Right ventricle myocardium superior (tissue), 1 donor: ENCODE measurements at regions not wholly inside any gene's neighbourhood (a gene's known extent, or its start where the extent isn't known, plus 50 kb on each side); places are given as distances from the start of the nearest gene placed in this dataset.
"Not testable (repeated sequence)": the region's sequence is repeated elsewhere in the genome, so short reads cannot be mapped to it uniquely, and the experiment has no call there.

Source experiments
- ATAC-seq: fragments of 200-7000 bp; cut with Tn5 transposase; one replicate; pipeline ENCODE4 v1.9.1; 2020; ENCODE audit warnings: mild to moderate bottlenecking; ENCODE audit not compliant: poor library complexity
- DNase-seq: peaks from one replicate; pipeline ENCODE4 v3.0.0-alpha.2; 2020
- intact Hi-C: fragments of 100-400 bp; cut with DNase I; formaldehyde crosslinking; loops from one replicate; pipeline ENCODE4 v1.11.2; 2022
- donor health status: DM: no; HTN: yes; CAD: no; lungs with severe emphysema.

DNA sequence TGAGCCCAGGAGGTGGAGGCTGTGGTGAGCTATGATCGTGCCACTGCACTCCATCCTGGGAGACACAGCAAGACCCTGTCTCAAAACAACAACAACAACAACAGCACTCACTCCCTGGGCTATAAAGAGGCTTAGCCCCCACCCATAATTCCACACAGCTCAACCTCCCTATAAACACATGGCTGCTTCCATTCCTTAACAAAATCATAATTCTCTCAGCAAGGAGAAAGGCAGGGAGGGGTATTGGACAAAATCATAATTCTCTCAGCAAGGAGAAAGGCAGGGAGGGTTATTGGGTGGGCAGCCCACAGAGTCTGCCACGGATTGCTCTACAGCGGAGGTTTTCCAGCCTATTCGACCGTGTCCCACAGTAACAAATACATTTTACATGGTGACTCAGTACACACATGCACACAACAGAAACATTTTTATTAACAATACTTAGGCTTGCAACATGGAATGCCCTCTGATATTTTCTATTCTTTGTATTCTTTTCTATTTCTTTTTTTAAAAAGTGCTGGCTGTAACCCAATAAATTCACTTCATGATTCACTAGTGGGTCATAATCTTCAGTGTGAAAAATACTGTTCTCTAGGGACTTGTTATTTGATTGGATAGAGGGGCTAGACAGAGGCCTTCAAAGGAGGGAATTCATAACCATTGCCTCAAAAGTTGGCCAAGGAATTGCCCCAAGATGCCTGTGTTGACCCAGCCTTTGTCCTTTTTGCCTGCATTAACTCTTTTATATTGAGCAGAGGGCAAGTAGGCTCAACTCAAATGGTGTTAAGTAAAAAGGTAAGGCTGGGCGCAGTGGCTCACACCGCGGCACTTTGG lies 50.6 kb upstream of the ZMYND8 start:
- intact Hi-C loops, result no loop called here
- DNase-seq (no peak), ATAC-seq (no peak)

DNA sequence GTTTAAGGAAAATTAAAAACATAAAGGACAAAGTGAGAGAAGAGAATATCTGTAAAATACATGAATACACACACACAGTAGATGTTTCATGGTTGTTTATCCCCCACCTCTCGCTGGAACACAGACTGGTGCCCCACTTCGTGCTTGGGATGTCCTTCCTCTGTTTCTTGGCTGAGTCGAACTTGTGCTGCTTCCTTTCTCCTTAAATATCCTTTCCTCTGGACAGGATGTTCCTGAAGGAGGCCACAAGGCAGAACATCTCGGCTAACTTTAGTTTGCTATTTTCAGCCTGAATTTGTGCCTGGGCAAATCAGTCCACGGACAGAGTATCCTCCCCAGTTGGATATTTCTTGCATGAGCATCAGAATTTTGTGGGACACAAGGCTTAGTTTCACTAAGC lies 54.7 kb upstream of the ZMYND8 start:
- DNase-seq, result no peak
- intact Hi-C loops, result no loop called here

DNA sequence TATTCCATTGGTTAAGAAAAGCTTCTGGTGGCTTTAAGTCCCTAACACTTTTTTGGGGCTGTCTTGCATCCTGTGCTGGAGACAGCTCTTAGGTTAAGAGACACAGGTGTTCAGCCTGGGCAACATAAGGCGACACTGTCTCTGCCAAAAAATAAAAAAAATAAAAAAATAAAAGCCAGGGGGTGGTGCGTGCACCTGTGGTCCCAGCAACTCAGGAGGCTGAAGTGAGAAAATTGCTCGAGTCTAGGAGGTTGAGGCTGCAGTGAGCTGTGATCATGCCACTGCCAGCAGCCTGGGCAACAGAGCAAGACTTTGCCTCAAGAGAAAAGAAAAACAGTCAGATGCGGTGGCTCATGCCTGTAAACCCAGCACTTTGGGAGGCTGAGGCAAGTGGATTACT lies 55.6 kb upstream of the ZMYND8 start:
- ATAC-seq, result no peak
- no peak for DNase-seq
- intact Hi-C loops, result no loop called here

More for the DNA sequence above, 54.7 kb upstream of the ZMYND8 start:
- ATAC-seq, result peak; percentile 65

DNA sequence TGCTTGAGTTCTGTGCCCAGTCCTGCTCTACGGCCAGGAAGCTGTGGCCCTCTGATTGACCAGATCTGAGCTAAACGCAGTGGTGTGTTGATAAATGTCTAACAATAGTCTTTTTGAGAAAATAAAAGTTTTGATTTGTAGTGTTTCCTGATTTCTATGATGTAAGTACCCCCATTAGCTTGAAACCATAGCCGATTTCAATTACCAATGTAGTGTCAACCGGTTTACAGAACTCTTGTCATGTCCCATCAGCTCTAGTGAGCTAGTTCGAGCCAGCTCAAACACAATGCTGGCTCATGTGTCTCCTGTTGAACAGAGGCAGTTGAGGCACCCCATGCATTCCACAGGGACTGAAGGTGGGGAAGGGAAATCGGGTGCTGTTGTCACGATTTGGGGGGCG lies 56.7 kb upstream of the ZMYND8 start:
- DNase-seq, result no peak
- ATAC-seq, result no peak
- intact Hi-C loops, result no loop called here

DNA sequence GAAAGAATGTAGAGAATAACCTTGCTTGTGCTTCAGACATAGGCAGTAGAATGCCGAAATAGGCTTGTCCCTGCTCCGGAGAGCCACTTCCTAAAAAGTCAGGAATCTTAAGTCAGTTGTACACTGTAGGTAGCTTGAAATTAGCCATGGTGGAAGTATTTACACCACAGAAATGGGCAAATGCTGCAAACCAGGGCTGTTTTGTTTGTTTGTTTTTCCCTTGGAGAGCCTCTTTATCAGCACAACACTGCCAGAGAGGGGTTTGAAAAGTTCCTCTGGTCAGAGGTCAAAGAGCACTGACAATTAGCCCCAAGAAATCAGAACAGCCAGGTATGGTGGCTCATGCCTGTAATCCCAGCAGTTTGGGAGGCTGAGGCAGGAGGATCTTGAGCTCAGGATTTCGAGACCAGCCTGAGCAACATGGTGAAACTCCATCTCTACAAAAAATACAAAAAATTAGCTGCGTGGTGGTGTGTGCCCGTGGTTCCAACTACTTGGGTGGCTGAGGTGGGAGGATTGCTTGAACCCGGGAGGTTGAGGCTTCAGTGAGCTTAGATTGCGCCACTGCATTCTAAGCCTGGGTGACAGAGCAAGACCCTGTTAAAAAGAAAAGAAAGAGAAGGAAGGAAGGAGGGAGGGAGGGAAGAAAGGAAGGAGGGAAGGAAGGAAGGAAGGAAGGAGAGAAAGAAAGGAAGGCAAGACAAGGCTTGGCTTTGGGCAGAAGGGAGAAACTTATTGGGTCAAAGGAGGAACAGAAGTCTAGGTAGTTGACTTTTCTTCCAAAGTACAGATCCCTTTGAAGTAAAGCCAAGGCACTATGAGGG lies 61.0 kb upstream of the ZMYND8 start:
- ATAC-seq, result no peak
- intact Hi-C loops, result no loop called here
- no peak for DNase-seq

DNA sequence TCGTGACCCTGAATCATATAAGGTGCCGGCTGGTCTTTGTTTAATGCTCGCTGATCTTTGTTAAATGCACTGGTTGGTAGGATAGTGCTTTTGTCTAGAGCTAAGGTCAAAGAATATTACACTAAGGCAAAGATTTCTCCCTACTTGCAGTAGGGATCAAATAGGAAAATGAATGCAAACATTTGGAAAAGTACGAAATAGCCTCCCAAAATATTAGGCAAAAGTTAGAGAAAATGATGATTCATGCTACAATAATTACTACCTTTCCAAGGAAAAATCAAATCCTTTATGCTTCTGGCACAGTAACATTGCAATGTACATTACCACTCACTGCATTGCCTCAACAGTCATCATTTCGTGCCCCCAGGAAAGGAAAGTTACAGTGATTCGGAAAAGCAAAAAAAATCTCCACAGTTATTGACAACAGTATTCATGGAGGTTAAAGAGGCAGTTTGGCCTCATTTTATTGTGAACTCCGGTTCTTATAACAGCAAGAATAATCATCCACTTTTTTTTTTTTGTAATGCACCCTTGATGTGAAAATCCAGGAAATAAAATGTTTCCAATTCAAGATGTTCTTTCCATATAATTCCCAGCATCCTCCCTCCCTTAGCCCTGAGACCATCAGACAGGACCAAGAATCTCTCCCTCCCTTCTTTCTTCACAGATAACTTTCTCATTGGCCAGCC lies 61.7 kb upstream of the ZMYND8 start:
- ATAC-seq (no peak), DNase-seq (no peak)
- intact Hi-C loops, result no loop called here

DNA sequence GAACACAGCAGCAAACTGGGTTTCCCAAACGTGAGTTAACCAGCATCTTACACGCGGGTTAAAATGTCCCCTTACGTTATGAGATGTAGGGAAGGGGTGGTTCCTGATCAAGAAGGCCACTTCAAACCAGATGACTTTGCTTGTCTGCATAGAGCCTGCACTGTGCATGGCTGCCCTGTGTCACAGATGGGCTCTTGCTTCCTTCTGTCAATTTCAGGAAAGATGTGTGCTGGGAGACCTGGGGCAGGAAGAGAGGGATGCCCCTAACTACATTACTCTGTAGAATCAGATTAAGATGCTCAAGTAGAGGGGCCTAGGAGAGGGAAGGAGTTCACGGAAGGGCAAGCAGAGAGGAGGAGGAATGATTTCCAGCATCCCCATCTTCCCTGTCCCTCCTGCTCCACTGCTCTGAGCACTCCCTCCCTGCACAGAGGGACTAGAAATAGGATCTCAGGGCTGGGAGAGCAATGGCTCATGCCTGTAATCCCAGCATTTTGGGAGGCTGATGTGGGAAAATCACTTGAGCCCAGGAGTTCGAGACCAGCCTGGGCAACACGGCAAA lies 63.5 kb upstream of the ZMYND8 start:
- DNase-seq, result no peak
- ATAC-seq, result no peak
- intact Hi-C loops, result no loop called here

DNA sequence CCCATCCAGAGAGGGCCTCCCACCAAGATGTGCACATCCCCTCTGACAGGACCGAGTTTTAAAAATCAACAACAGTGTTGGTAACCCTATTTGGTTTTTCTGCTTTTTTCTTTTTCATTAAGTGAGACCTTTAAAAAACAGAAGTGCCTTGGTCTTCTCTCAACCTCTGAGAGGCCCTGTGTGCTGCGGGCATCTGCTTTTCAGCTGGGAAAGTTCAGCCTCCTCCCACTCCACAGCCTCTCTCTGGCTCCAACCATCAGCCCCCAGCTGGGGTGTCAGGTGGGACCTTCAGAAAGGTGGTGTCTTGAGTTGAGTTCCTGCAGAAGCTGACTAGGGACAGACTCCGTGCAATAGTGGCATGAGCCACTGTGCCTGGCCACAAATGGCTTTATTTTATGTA lies 64.6 kb upstream of the ZMYND8 start:
- ATAC-seq (no peak), DNase-seq (no peak)
- intact Hi-C loops, result no loop called here

DNA sequence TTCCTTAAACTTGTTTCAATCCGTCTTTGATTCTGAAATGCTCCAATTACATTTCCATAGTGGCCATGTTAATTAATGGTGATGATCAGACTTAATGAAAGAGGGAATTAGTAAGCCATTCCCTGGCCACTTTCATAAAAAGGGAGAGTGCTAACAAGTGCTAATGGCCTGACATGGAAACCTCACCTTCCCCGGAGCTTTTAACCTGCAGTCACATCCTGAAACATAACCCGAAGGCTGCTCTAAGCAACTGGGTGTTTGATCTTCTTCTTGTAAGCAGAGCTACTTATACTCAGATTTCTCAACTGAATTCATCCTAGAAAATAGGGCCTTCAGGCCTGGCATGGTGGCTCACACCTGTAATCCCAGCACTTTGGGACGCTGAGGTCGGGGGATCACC lies 67.1 kb upstream of the ZMYND8 start:
- intact Hi-C loops, result no loop called here
- DNase-seq, result no peak
- no peak for ATAC-seq

DNA sequence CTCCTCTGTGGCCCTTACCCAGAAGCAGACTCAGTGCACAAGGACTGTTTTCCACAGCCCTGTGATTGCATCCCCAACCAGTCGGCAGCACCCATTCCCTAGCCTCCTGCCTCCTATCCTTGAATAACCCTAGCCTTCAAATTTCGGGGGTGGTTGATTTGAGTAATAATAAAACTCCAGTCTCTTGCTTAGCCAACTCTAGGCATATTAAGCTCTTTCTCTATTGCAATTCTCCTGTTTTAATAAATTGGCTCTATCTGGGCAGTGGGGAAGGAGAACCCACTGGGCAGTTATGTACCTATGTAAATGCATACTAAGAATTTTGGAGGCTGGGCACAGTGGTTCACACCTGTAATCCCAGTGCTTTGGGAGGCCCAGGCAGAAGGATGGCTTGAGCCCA lies 70.6 kb upstream of the ZMYND8 start:
- intact Hi-C loops, result no loop called here

DNA sequence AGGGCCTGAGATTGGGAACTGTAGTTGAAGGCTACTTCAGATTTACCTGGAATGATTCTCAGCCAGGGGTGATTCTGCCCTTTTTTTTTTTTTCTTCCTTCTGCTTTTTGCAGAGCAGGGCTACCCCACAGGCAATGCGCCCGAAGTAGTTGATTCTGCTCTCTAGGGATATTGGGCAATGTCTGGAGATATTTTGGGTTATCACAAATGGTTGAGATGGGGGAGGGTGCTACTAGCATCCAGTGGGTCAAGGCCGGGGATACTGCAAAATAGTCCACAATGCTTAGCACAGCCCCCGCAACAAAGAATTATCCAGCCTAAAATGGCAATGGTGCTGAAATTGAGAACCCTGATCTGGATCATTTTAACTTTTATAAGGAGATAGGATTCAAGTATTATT lies 71.2 kb upstream of the ZMYND8 start:
- no peak for ATAC-seq

More for the DNA sequence above, 70.6 kb upstream of the ZMYND8 start:
- no peak for ATAC-seq
- DNase-seq, result no peak

DNA sequence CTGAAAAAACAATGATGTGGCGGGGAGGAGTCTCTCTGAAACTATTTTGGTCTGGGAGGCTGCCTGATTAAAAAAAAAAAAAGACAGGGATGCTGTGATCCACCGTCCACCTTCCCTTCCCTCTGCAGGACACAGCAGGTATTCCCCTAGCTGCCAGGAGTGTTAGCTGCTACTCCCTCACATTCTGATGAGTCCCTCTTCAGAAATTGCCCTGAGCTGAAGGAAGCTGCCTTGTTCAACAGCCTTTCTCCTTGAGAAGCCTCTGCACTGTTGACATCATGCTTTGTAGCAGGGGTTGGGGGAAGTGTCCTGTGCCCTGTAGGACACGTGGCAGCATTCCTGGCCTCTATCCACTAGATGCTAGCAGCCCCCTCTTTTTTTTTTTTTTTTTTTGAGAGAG lies 71.7 kb upstream of the ZMYND8 start:
- ATAC-seq, result no peak
- intact Hi-C loops, result no loop called here
- no peak for DNase-seq

More for the DNA sequence above, 71.2 kb upstream of the ZMYND8 start:
- DNase-seq, result no peak
- intact Hi-C loops, result no loop called here

DNA sequence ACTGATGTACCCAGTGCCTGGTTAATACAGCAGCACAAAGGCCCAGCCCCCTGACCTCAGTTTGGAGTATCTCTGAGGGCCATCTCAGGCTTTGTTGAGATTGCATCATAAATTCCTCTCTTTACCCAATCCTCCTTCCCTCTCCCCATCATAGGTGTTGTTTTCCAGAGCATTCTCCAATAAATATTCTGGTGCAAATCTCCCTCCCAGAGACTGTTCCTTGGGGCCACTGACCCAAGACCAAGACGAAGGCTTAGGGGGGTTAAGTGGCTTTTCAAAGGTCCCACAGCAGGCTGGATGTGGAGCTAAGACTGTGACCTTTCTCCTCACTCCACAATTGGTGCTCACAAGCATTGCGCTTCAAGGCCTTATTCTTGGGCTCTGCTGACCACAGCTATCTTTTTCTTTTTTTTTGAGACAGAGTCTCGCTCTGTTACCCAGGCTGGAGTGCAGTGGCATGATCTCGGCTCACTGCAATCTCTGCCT lies 72.4 kb upstream of the ZMYND8 start:
- intact Hi-C loops, result no loop called here
- ATAC-seq, result no peak

DNA sequence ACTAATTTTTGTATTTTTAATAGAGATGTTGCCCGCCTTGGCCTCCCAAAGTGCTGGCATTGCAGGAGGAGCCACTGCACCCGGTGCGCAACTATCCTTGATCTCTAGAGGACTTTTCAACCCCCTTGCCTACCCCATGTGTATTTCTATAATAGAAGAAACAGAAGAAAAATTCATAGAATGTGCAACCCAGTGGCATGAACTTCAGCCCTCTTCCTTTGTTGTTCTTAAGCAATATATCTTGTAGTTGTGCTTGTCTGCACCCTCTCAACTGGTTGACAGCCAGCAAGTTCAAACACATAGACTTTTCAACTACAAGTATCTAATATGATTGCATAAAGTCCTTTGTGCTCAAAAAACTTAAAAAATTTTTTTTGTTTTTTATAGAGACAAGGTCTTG lies 72.3 kb upstream of the NCOA3 start:
- DNase-seq (no peak), ATAC-seq (no peak)
- intact Hi-C loops, result no loop called here

More for the DNA sequence above, 72.4 kb upstream of the ZMYND8 start:
- DNase-seq, result no peak

DNA sequence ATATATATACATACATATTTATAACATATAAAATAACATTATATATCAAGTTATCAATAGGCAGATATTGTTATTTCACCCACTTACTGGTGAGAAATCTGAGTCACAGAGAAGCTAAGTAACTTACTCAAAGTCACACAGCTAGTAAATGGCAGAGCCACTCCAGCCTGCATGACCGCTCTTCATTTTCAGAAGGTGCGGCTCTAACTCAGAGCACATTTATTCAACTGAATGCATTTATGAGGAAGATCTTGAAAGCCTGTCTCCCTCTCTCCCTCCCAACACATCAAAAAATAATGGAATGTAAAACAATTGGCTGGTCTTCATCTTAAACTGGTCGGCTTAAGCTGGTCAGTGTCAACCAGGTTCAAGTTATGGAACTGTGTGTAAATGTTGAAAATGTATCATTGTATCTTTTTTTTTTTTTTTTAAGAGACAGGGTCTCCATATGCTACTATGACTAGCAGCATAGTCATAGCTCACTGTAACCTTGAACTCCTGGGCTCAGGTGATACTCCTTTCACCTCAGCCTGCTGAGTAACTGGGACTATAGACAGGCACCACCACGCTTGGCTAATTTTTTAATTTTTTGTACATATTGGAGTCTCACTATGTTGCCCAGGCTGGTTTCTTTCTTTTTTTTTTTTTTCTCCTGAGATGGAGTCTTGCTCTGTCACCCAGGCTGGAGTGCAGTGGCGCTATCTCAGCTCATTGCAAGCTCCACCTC lies 70.7 kb upstream of the NCOA3 start:
- intact Hi-C loops, result no loop called here
- no peak for ATAC-seq

DNA sequence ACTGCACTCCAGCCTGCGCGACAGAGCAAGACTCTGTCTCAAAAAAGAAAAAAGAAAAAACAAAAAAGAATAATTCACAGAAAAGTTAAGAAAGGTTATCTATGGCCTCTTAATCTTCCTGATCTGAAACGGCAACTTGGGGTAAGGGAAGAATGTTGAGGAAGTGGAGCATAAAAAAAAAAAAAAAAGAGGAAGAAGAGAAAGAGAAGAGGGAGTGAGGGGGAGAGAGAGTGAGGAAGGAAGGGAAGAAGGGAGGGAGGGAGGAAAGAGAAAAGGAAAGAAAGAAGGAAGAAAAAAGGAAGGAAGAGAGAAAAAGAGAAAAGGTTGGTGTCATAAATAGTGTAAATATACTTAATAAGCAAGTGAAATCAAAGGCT lies 68.9 kb upstream of the NCOA3 start:
- intact Hi-C loops, result no loop called here
- DNase-seq, result no peak
- ATAC-seq, result no peak

More for the DNA sequence above, 70.7 kb upstream of the NCOA3 start:
- DNase-seq, result no peak

DNA sequence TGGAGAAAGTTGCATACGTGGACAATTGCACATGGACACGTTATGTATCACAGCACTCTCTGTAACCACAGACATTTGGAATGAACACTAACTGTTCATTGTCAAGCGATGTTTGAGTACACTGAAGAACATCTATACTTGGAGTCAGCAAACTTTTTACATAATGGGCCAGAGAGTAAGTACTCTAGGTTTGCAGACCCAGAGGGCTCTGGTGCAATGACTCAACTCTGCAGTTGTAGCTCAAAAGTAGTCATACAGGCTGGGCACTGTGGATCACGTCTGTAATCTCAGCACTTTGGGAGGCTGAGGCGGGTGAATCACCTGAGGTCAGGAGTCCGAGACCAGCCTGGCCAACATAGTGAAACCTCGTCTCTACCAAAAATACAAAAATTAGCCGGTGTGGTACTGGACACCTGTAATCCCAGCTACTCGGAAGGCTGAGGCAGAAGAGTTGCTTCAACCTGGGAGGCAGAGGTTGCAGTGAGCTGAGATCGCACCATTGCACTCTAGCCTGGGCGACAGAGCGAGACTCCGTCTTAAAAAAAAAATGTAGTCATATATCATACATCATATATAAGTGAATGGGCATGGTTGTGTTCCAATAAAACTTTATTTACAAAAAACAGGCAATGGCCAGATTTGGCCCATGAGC lies 67.4 kb upstream of the NCOA3 start:
- intact Hi-C loops, ATAC-seq, DNase-seq: not testable (repeated sequence)
